A549 (cell line): ENCODE measurements at regions not wholly inside any gene's neighbourhood (a gene's known extent, or its start where the extent isn't known, plus 50 kb on each side); places are given as distances from the start of the nearest gene placed in this dataset.

Experiments used
- ATAC-seq, 2 experiments: fragments of 200-7000 bp in 1 of 2; fragments of >200 bp in 1 of 2; cut with Nextera tagmentation in 1 of 2; cut with Tn5 transposase in 1 of 2; 3 replicates each; pipeline versions ENCODE4 v1.8.0 to v1.9.1; 2018 to 2020; ENCODE audit warnings: mild to moderate bottlenecking in 1 of 2, moderate library complexity in 1 of 2
- CTCF ChIA-PET: fragments of 300-600 bp; sonication (Branson Sonifier 250); formaldehyde crosslinking; extraction: SDS; loops from one replicate; lab custom pipeline; 2021; ENCODE audit warnings: antibody characterized with exemption, inconsistent platforms; lab: Yijun Ruan, JAX
- POLR2A ChIA-PET: fragments of 350-600 bp; formaldehyde crosslinking; extraction: SDS; loops from one replicate; lab custom pipeline; 2021; ENCODE audit warnings: antibody characterized with exemption, inconsistent platforms; lab: Yijun Ruan, JAX
- DNase-seq, 2 experiments: peaks; one replicate each; pipeline versions ENCODE4 v3.0.0 to v3.0.0-alpha.2; 2011 to 2016; ENCODE audit warnings: low read depth in 1 of 2, low spot score in 1 of 2
- FAIRE-seq: peaks from 2 replicates; lab custom pipeline; 2011; peaks lifted over from hg19 to GRCh38; lab: Jason Lieb, UNC
- H3K27ac ChIP-seq, 2 experiments: fragments of >200 bp; sonication (Bioruptor Twin); formaldehyde crosslinking; 3 replicates each; pipeline ENCODE4 v1.5.1; 2016 to 2017
- H3K4me1 ChIP-seq: fragments of >200 bp; sonication (Bioruptor Twin); formaldehyde crosslinking; 3 replicates; pipeline ENCODE4 v1.6.1; 2016
- H3K4me2 ChIP-seq: fragments of >200 bp; sonication (Bioruptor Twin); formaldehyde crosslinking; 3 replicates; pipeline ENCODE4 v1.6.1; 2016
- H3K4me3 ChIP-seq: fragments of >200 bp; sonication (Bioruptor Twin); formaldehyde crosslinking; 3 replicates; pipeline ENCODE4 v1.5.1; 2016
- H3K9me3 ChIP-seq: fragments of >200 bp; sonication (Bioruptor Twin); formaldehyde crosslinking; 3 replicates; pipeline ENCODE4 v1.6.1; 2016
- BCL3 ChIP-seq: fragments of >200 bp; sonication (Bioruptor Twin); formaldehyde crosslinking; IDR thresholded peaks from 3 replicates; pipeline ENCODE4 v1.6.1; 2016
- BHLHE40 ChIP-seq: IDR thresholded peaks from 2 replicates; pipeline ENCODE4 v1.6.1; 2012; ENCODE audit warnings: low read depth, low read length, inconsistent platforms
- CBX2 ChIP-seq: fragments of 200-600 bp; sonication (generic); IDR thresholded peaks from 2 replicates; pipeline ENCODE4 v1.6.1; 2016; ENCODE audit warnings: low read depth, mild to moderate bottlenecking, borderline replicate concordance
- CBX8 ChIP-seq: fragments of 200-600 bp; sonication (generic); IDR thresholded peaks from 2 replicates; pipeline ENCODE4 v1.6.1; 2016
- CEBPB ChIP-seq, 2 experiments: fragments of >200 bp in 1 of 2; sonication (Bioruptor Twin) in 1 of 2; formaldehyde crosslinking in 1 of 2; IDR thresholded peaks; 2 replicates each; pipeline ENCODE4 v1.6.1; 2012 to 2016
- E2F6 ChIP-seq: IDR thresholded peaks from 2 replicates; pipeline ENCODE4 v1.6.1; 2012; ENCODE audit warnings: low read depth, borderline replicate concordance
- EHF ChIP-seq: fragments of 250-450 bp; sonication (Bioruptor Pico); IDR thresholded peaks from 2 replicates; pipeline ENCODE4 v1.5.0; 2020; ENCODE audit warnings: mild to moderate bottlenecking
- EHMT2 ChIP-seq: fragments of 200-600 bp; sonication (generic); IDR thresholded peaks from 2 replicates; pipeline ENCODE4 v1.6.1; 2016; ENCODE audit warnings: antibody characterized with exemption, low read depth, mild to moderate bottlenecking, moderate library complexity
- HOXB5 ChIP-seq: fragments of 250-450 bp; sonication (Bioruptor Pico); IDR thresholded peaks from 2 replicates; pipeline ENCODE4 v1.5.0; 2020; ENCODE audit warnings: mild to moderate bottlenecking, moderate library complexity
- KDM5A ChIP-seq: fragments of 200-600 bp; sonication (generic); IDR thresholded peaks from 2 replicates; pipeline ENCODE4 v1.6.1; 2016; ENCODE audit warnings: antibody characterized with exemption, mild to moderate bottlenecking
- MAFK ChIP-seq: fragments of 450-650 bp; IDR thresholded peaks from 2 replicates; pipeline ENCODE4 v1.6.1; 2014; ENCODE audit not compliant: partially characterized antibody
- MYC ChIP-seq: IDR thresholded peaks from 2 replicates; pipeline ENCODE4 v1.6.1; 2012; ENCODE audit warnings: mild to moderate bottlenecking, inconsistent platforms, low read length, improper control_type of control experiment, borderline replicate concordance
- NFE2L2 ChIP-seq: fragments of 150-350 bp; conservative IDR thresholded peaks from 2 replicates; pipeline ENCODE4 v1.6.1; 2014; ENCODE audit warnings: low read length
- NPAS2 ChIP-seq: fragments of 250-450 bp; sonication (Bioruptor Pico); IDR thresholded peaks from 2 replicates; pipeline ENCODE4 v1.8.0; 2022; ENCODE audit warnings: mild to moderate bottlenecking, moderate library complexity, borderline replicate concordance
- PHF8 ChIP-seq: fragments of 200-600 bp; sonication (generic); IDR thresholded peaks from 2 replicates; pipeline ENCODE4 v1.6.1; 2016; ENCODE audit warnings: low read depth, mild to moderate bottlenecking, antibody characterized with exemption, moderate library complexity, borderline replicate concordance
- POLR2AphosphoS2 ChIP-seq: conservative IDR thresholded peaks from 2 replicates; pipeline ENCODE4 v1.6.1; 2012; ENCODE audit warnings: low read length, improper control_type of control experiment, inconsistent platforms
- RAD21 ChIP-seq, 2 experiments: fragments of >200 bp in 1 of 2; sonication (Bioruptor Twin) in 1 of 2; formaldehyde crosslinking in 1 of 2; IDR thresholded peaks in 1 of 2; conservative IDR thresholded peaks in 1 of 2; 2 replicates in 1 of 2; 3 replicates in 1 of 2; pipeline ENCODE4 v1.6.1; 2012 to 2018; ENCODE audit warnings: inconsistent platforms in 1 of 2
- RARB ChIP-seq: fragments of 250-450 bp; sonication (Bioruptor Pico); IDR thresholded peaks from 2 replicates; pipeline ENCODE4 v1.8.0; 2021; ENCODE audit warnings: mild to moderate bottlenecking, moderate library complexity
- REST ChIP-seq: fragments of 200-600 bp; sonication (generic); IDR thresholded peaks from 2 replicates; pipeline ENCODE4 v1.6.1; 2016; ENCODE audit warnings: antibody characterized with exemption, mild to moderate bottlenecking, moderate library complexity
- RFX5 ChIP-seq: fragments of 450-650 bp; IDR thresholded peaks from 2 replicates; pipeline ENCODE4 v1.7.1; 2014; ENCODE audit warnings: antibody characterized with exemption, mild to moderate bottlenecking, moderate library complexity
- SREBF2 ChIP-seq: fragments of 450-650 bp; IDR thresholded peaks from 2 replicates; pipeline ENCODE4 v1.6.1; 2014; ENCODE audit warnings: mild to moderate bottlenecking, moderate library complexity
- WGBS: methylation state at CpG from one replicate; pipeline ENCODE4 v1.1.6; 2017; ENCODE audit errors: missing lambda C conversion rate; 5-methylcytosine and 5-hydroxymethylcytosine counted together

- TF ChIP-seq KDM5A (no peak), REST (no peak), BCL3 (no peak), HOXB5 (CRISPR knock-in tag) (no peak), NPAS2 (CRISPR knock-in tag) (no peak)
- TF ChIP-seq, all 56 proteins: peak for 0
Measured at GRCh38 chr11:104657083-104657482, 241.2 kb downstream of the CASP12 start (continued).

GRCh38 chr11:104655066-104655465 lies 243.2 kb downstream of the CASP12 start:
- no peak for FAIRE-seq
- ChIA-PET CTCF (no interaction called here), POLR2A (no interaction called here)
- Histone ChIP-seq H3K9me3 (no peaks in the 10 kb centered on the region), H3K4me3 (no peak overlapping the region), H3K4me2 (no peak overlapping the region), H3K27ac (no peak overlapping the region), H3K4me1 (no peaks in the 10 kb centered on the region; the same call in 2 of the 3 replicates)
- TF ChIP-seq POLR2AphosphoS2 (no peak), MAFK (no peak), SREBF2 (no peak), E2F6 (no peak), CBX8 (no peak), CEBPB (IDR thresholded peaks at IDR 0.05) (no peak), RAD21 (conservative IDR thresholded peaks at IDR 0.05 in 1 of 2, IDR thresholded peaks at IDR 0.05 in 1 of 2) (no peak)
- DNase-seq, result no peak
- no peak for ATAC-seq

- ChIA-PET CTCF (no interaction called here), POLR2A (no interaction called here)
- Histone ChIP-seq H3K4me2 (no peak overlapping the region), H3K9me3 (no peaks in the 10 kb centered on the region), H3K4me3 (no peak overlapping the region), H3K27ac (no peak overlapping the region)
- 90% methylated on average over 1 of the region's 1 CpG for WGBS
- no peak for DNase-seq
- TF ChIP-seq NFE2L2 (no peak), MAFK (peak; percentile 75)
- TF ChIP-seq, all 56 proteins: peak for 1
- no peaks in the 10 kb centered on the region; the same call in 2 of the 3 replicates for H3K4me1 ChIP-seq
- FAIRE-seq (no peak), ATAC-seq (no peak)
Measured at GRCh38 chr11:104654181-104654813, 244.0 kb downstream of the CASP12 start.

- Histone ChIP-seq H3K4me1 (no peaks in the 10 kb centered on the region; the same call in 2 of the 3 replicates), H3K9me3 (no peaks in the 10 kb centered on the region), H3K4me2 (peak overlapping the region; percentile 61), H3K4me3 (no peak overlapping the region), H3K27ac (no peak overlapping the region)
- POLR2A ChIA-PET, result no interaction called here
- WGBS, result 20% methylated on average over 5 of the region's 5 CpGs
- CTCF ChIA-PET, result no interaction called here
- ATAC-seq (no peak), DNase-seq (no peak), FAIRE-seq (no peak)
- TF ChIP-seq NPAS2 (CRISPR knock-in tag), result no peak
- no peak for TF ChIP-seq KDM5A
- TF ChIP-seq EHF, result no peak
- no peak for TF ChIP-seq MYC
- no peak for TF ChIP-seq RARB (CRISPR knock-in tag)
- TF ChIP-seq PHF8, result no peak
- no peak for TF ChIP-seq RAD21 (conservative IDR thresholded peaks at IDR 0.05 in 1 of 2, IDR thresholded peaks at IDR 0.05 in 1 of 2)
- TF ChIP-seq CBX2, result no peak
- TF ChIP-seq EHMT2, result no peak
- no peak for TF ChIP-seq SREBF2
- no peak for TF ChIP-seq RFX5
- no peak for TF ChIP-seq BHLHE40
Measured at GRCh38 chr11:104653407-104653806, 244.9 kb downstream of the CASP12 start.
